ENCODE measurements at regions not wholly inside any gene's neighbourhood (a gene's known extent, or its start where the extent isn't known, plus 50 kb on each side); places are given as distances from the start of the nearest gene placed in this dataset.
"Not testable (repeated sequence)": the region's sequence is repeated elsewhere in the genome, so short reads cannot be mapped to it uniquely, and the experiment has no call there.

GRCh38 chr5:53733853-53734252 is 173.4 kb downstream of the NDUFS4 start:
- DNase-seq = no peak
- no peak overlapping the region for H3K4me3 Mint-ChIP-seq
- H3K27me3 Mint-ChIP-seq (ENCODE audit: low read depth) = peaks cover 2% of the 10 kb centered on the region
- no peaks in the 10 kb centered on the region for H3K36me3 Mint-ChIP-seq (ENCODE audit: low read depth)
- intact Hi-C loops (cut with micrococcal nuclease) = no loop called here
- no peak overlapping the region for H3K27ac Mint-ChIP-seq
- CTCF ChIA-PET = interaction anchor here (0.6 kb wide), 1 partner anchor 8 kb away, joined by 3 read pairs; no protein-coding TSS in a partner anchor
- H3K9me3 Mint-ChIP-seq = peaks cover 12% of the 10 kb centered on the region
- no peaks in the 10 kb centered on the region for H3K4me1 Mint-ChIP-seq (ENCODE audit: low read depth)

DNA sequence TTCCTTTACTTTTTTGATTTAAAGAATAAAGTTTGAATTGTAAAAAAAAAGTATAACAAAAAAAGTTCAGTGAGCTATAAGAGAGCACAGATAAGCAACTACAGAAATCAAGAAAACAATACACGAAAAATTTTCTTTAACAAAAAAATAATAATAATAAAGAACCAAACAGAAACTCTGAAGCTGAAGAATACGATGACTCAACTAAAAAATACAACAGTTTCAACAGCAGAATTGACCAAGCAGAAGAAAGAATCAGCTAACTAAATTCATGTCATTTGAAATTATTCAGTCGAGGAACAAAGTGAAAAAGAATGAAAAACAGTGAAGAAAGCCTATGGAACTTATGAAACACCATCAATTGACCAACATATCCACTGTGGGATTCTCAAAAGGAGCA is 177.7 kb downstream of the NDUFS4 start:
- Mint-ChIP-seq H3K4me3 (no peak overlapping the region), H3K9me3 (peaks cover 15% of the 10 kb centered on the region), H3K4me1 (ENCODE audit: low read depth) (no peaks in the 10 kb centered on the region), H3K27me3 (ENCODE audit: low read depth) (peaks cover 2% of the 10 kb centered on the region), H3K36me3 (ENCODE audit: low read depth) (no peaks in the 10 kb centered on the region), H3K27ac (no peak overlapping the region)
- no peak for DNase-seq
- CTCF ChIA-PET = no interaction called here
- intact Hi-C loops (cut with micrococcal nuclease) = no loop called here

DNA sequence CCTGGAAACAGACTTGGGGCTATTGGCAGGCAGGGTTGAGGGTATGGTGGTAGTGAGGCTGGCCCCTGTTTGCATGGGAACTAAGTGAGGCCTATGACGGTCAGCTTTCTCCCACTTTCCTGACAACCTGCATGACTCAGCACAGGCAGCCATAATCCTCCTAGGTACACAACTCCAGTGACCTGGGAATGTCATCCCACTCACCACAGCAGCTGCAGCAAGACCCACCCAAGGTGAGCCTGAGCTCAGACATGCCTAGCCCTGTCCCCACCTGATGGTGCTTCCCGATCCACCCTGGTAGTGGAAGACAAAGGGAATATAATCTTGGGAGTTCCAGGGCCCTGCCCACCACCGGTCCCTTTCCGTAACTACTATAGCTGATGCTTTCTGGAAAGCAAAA is 178.7 kb downstream of the NDUFS4 start:
- intact Hi-C loops (cut with micrococcal nuclease) = no loop called here
- H3K4me3 Mint-ChIP-seq = no peak overlapping the region
- no peaks in the 10 kb centered on the region for H3K4me1 Mint-ChIP-seq (ENCODE audit: low read depth)
- H3K36me3 Mint-ChIP-seq (ENCODE audit: low read depth) = no peaks in the 10 kb centered on the region
- H3K9me3 Mint-ChIP-seq = peaks cover 17% of the 10 kb centered on the region
- peaks cover 2% of the 10 kb centered on the region for H3K27me3 Mint-ChIP-seq (ENCODE audit: low read depth)
- no peak overlapping the region for H3K27ac Mint-ChIP-seq
- CTCF ChIA-PET = interaction anchor here (1.5 kb wide), 1 partner anchor 439 kb away, joined by 3 read pairs; no protein-coding TSS in a partner anchor
- no peak for DNase-seq

DNA sequence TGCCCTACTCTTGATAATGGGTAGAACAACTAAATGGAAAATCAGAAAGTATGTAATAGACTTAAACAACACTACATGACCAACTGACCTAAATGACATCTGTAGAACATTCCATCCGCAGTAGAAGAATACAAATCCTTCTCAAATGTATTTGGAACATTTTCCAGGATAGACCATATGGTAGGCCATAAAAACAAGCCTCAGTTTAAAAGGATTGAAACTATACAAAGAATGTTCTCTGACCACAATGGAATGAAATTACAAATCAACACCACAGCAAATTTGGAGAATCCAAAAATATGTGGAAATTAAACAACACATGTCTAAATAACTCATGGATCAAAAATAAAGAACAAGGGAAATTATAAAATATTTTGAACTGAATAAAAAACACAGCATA is 189.2 kb downstream of the NDUFS4 start:
- H3K27me3 Mint-ChIP-seq (ENCODE audit: low read depth) = no peaks in the 10 kb centered on the region
- peaks cover 4% of the 10 kb centered on the region for H3K36me3 Mint-ChIP-seq (ENCODE audit: low read depth)
- no peak overlapping the region for H3K4me3 Mint-ChIP-seq
- no peak for DNase-seq
- H3K4me1 Mint-ChIP-seq (ENCODE audit: low read depth) = no peaks in the 10 kb centered on the region
- CTCF ChIA-PET = no interaction called here
- H3K27ac Mint-ChIP-seq = no peak overlapping the region
- H3K9me3 Mint-ChIP-seq = peaks cover 40% of the 10 kb centered on the region
- intact Hi-C loops (cut with micrococcal nuclease) = no loop called here

DNA sequence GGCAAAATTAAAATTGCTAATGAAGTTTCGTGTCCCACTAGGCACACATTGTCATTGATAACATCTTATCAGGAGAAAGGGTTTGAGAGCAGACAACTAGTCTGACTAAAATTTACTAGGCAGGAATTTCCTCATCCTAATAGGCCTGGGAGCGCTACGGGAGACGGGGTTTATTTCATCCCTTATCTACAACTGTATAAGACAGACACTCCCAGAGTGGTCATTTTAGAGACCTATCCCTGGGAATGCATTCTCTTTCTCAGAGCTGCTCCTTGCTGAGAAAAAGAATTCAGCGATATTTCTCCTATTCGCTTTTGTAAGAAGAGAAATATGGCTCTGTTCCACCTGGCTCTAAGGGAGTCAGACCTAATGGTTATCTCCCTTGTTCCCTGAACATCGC is 191.8 kb downstream of the NDUFS4 start:
- H3K36me3 Mint-ChIP-seq (ENCODE audit: low read depth); H3K27me3 Mint-ChIP-seq (ENCODE audit: low read depth); CTCF ChIA-PET; intact Hi-C loops (cut with micrococcal nuclease); H3K4me1 Mint-ChIP-seq (ENCODE audit: low read depth); DNase-seq; H3K4me3 Mint-ChIP-seq; H3K27ac Mint-ChIP-seq: not testable (repeated sequence)
- H3K9me3 Mint-ChIP-seq = peaks cover 41% of the 10 kb centered on the region

- intact Hi-C loops (cut with micrococcal nuclease) = no loop called here
- Mint-ChIP-seq H3K4me3 (no peak overlapping the region), H3K9me3 (no peaks in the 10 kb centered on the region), H3K4me1 (ENCODE audit: low read depth) (no peaks in the 10 kb centered on the region), H3K27ac (no peak overlapping the region), H3K27me3 (ENCODE audit: low read depth) (peaks cover 4% of the 10 kb centered on the region), H3K36me3 (ENCODE audit: low read depth) (no peaks in the 10 kb centered on the region)
- DNase-seq = no peak
- CTCF ChIA-PET = no interaction called here
Observed at GRCh38 chr5:53766673-53767072, 206.2 kb downstream of the NDUFS4 start.

DNA sequence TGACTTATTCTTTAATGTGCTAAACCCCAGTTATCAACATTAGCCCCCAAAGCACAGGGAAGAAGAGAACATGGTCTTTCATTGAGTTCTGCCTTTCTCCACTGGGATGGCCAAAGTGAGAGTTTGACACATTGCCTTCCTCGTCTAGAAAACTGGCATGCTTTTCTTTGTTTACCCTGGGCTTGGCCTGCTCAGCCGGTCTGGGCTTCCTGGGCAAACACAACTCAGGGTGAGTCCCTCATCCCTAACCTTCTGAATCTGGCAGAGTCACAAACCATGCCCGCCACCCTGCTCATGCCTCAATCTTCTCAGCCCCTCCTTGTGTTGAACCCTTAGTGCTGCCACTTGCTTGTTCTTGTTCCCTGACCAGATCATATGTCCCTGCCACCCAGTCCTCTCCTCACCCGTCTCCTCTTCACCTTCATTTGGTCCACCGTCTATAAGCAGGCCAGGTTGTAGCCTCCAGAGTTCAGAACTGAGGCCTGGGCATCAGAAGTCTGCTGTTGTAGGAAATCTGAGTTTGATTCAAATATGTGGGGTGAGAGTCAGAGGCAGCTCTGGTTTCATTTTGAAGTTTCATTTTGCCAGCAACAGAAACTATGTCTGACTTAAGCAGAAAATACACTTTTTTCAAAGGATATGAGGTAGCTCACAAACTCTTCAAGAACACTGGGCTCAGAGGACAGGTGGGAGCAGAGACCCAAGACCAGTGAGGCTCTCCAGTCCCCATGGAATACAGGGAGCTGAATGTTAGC is 217.6 kb downstream of the NDUFS4 start:
- Mint-ChIP-seq H3K27ac (no peak overlapping the region), H3K4me1 (ENCODE audit: low read depth) (peaks cover 13% of the 10 kb centered on the region), H3K9me3 (no peaks in the 10 kb centered on the region), H3K27me3 (ENCODE audit: low read depth) (peaks cover 2% of the 10 kb centered on the region), H3K36me3 (ENCODE audit: low read depth) (no peaks in the 10 kb centered on the region), H3K4me3 (no peak overlapping the region)
- CTCF ChIA-PET = interaction anchor here (0.8 to 0.9 kb wide), 2 partner anchors 284 to 330 kb away, joined by 3 to 4 read pairs; no protein-coding TSS in a partner anchor
- intact Hi-C loops (cut with micrococcal nuclease) = loop anchor here (5.0 kb wide), 1 partner anchor 301 kb away; no protein-coding TSS in a partner anchor
- peak; percentile 12 for DNase-seq

GRCh38 chr5:53779541-53779981 is 219.1 kb downstream of the NDUFS4 start:
- Mint-ChIP-seq H3K36me3 (ENCODE audit: low read depth) (no peaks in the 10 kb centered on the region), H3K4me3 (no peak overlapping the region), H3K27ac (no peak overlapping the region), H3K9me3 (no peaks in the 10 kb centered on the region), H3K27me3 (ENCODE audit: low read depth) (peaks cover 4% of the 10 kb centered on the region), H3K4me1 (ENCODE audit: low read depth) (peaks cover 13% of the 10 kb centered on the region)
- CTCF ChIA-PET = no interaction called here
- DNase-seq = peak; percentile 5
- intact Hi-C loops (cut with micrococcal nuclease) = loop anchor here (5.0 kb wide), 1 partner anchor 302 kb away; no protein-coding TSS in a partner anchor

GRCh38 chr5:53782620-53783019 is 222.2 kb downstream of the NDUFS4 start:
- no peak overlapping the region for H3K27ac Mint-ChIP-seq
- DNase-seq = no peak
- CTCF ChIA-PET = no interaction called here
- H3K9me3 Mint-ChIP-seq = no peaks in the 10 kb centered on the region
- H3K4me3 Mint-ChIP-seq = no peak overlapping the region
- no peaks in the 10 kb centered on the region for H3K36me3 Mint-ChIP-seq (ENCODE audit: low read depth)
- intact Hi-C loops (cut with micrococcal nuclease) = no loop called here
- peaks cover 7% of the 10 kb centered on the region for H3K27me3 Mint-ChIP-seq (ENCODE audit: low read depth)
- peaks cover 13% of the 10 kb centered on the region for H3K4me1 Mint-ChIP-seq (ENCODE audit: low read depth)

DNA sequence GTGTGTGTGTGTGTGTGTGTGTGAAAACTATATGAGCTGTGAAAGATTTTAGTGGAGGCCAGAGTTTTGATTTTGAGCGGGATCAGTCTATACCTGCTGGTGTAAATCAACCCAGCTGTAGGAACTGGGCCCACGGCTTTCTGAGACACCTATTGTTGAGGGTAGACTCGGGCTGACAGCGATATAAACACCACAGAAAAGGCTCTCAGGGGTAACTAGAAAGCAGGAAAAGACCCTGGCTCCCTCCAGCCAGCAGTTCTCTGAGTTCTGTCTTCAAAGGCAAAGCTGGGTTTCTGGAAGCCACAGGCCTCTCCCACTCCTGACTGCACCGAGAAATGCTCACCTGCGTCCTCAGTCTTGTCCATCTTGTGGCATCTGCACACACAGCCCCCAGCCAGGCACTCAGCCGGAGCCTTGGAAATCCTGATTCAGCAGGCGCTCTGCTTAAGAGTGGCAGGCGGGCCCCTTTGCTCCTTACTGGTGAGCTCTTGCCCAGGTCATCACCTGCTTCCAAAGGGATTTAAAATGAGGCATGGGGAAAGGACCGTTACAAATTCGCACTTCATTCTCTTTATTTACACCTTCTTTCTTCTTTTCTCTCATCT is 223.3 kb downstream of the NDUFS4 start:
- no peak for DNase-seq
- intact Hi-C loops (cut with micrococcal nuclease) = no loop called here
- Mint-ChIP-seq H3K36me3 (ENCODE audit: low read depth) (no peaks in the 10 kb centered on the region), H3K27me3 (ENCODE audit: low read depth) (peaks cover 11% of the 10 kb centered on the region), H3K27ac (no peak overlapping the region), H3K4me1 (ENCODE audit: low read depth) (peaks cover 4% of the 10 kb centered on the region), H3K4me3 (no peak overlapping the region), H3K9me3 (peaks cover 7% of the 10 kb centered on the region)
- CTCF ChIA-PET = no interaction called here

- Mint-ChIP-seq H3K4me1 (ENCODE audit: low read depth) (peaks cover under 1% of the 10 kb centered on the region), H3K27me3 (ENCODE audit: low read depth) (peaks cover 11% of the 10 kb centered on the region), H3K9me3 (peaks cover 7% of the 10 kb centered on the region), H3K4me3 (no peak overlapping the region), H3K36me3 (ENCODE audit: low read depth) (no peaks in the 10 kb centered on the region), H3K27ac (no peak overlapping the region)
- CTCF ChIA-PET = no interaction called here
- intact Hi-C loops (cut with micrococcal nuclease) = no loop called here
- no peak for DNase-seq
Observed at GRCh38 chr5:53784596-53784995, 224.2 kb downstream of the NDUFS4 start.

DNA sequence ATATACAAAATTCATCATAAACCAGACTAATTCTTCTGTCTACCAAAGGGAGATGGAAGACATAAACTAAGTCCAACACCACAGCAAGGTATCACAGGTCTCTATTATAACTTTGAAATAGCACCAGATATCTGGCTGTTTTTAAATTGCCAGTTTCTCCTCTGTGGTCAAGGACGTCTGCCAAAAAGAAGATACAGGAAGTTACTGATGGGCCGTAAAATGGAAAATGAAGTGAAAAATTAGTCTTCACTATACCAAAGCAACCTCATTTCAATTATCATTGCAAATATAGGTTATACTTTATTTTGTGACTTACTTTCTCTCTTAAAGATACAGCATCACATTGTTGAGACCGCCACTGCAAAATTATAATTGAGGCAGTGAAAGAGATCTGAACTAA is 225.5 kb downstream of the NDUFS4 start:
- Mint-ChIP-seq H3K36me3 (ENCODE audit: low read depth) (no peaks in the 10 kb centered on the region), H3K9me3 (peaks cover 7% of the 10 kb centered on the region), H3K4me1 (ENCODE audit: low read depth) (no peaks in the 10 kb centered on the region), H3K27me3 (ENCODE audit: low read depth) (peaks cover 11% of the 10 kb centered on the region), H3K27ac (no peak overlapping the region), H3K4me3 (no peak overlapping the region)
- no peak for DNase-seq
- CTCF ChIA-PET = no interaction called here
- intact Hi-C loops (cut with micrococcal nuclease) = no loop called here

DNA sequence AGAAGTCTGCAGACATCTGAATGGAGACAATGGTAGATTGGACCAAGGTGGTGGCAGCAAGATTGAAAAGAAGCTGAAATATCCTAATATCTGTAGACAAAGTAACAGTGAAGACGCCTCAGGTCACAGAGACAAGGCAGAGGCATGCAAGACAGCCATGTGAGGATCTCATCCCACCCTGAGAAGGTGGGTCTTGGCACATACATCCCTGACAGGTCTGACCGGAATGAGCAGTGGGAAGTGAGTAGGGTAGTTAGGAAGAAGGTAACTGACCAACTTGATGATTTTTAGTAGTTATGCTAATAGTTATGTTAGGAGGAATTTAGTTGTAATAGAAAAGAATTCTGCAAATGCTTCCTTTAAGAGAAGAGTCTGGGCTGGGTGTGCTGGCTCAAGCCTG is 229.6 kb downstream of the NDUFS4 start:
- Mint-ChIP-seq H3K4me1 (ENCODE audit: low read depth) (no peaks in the 10 kb centered on the region), H3K4me3 (no peak overlapping the region), H3K27ac (no peak overlapping the region), H3K36me3 (ENCODE audit: low read depth) (no peaks in the 10 kb centered on the region), H3K9me3 (peaks cover 8% of the 10 kb centered on the region), H3K27me3 (ENCODE audit: low read depth) (peaks cover 7% of the 10 kb centered on the region)
- intact Hi-C loops (cut with micrococcal nuclease) = no loop called here
- CTCF ChIA-PET = interaction anchor here (0.8 kb wide), 1 partner anchor 439 kb away, joined by 3 read pairs; no protein-coding TSS in a partner anchor
- DNase-seq = no peak
